Choroid plexus epithelial cell (primary cell): ENCODE measurements at regions not wholly inside any gene's neighbourhood (a gene's known extent, or its start where the extent isn't known, plus 50 kb on each side); places are given as distances from the start of the nearest gene placed in this dataset.
A peak's percentile ranks its signal among the peaks of the same experiment; 100 is the strongest.

ENCODE experiments used
- DNase-seq: peaks from one replicate; pipeline ENCODE4 v3.0.0-alpha.2; 2010; ENCODE audit warnings: low read depth
- H3K4me3 ChIP-seq: 2 replicates; pipeline ENCODE4 v1.5.1; 2011; ENCODE audit warnings: low read depth, mild to moderate bottlenecking, control low read depth, low read length, moderate library complexity
- TF ChIP-seq, protein P1 (sequence below): conservative IDR thresholded peaks from 2 replicates; pipeline ENCODE4 v1.5.1; 2011; ENCODE audit warnings: low read depth, mild to moderate bottlenecking, control low read depth, inconsistent platforms, low read length, moderate library complexity

DNA sequence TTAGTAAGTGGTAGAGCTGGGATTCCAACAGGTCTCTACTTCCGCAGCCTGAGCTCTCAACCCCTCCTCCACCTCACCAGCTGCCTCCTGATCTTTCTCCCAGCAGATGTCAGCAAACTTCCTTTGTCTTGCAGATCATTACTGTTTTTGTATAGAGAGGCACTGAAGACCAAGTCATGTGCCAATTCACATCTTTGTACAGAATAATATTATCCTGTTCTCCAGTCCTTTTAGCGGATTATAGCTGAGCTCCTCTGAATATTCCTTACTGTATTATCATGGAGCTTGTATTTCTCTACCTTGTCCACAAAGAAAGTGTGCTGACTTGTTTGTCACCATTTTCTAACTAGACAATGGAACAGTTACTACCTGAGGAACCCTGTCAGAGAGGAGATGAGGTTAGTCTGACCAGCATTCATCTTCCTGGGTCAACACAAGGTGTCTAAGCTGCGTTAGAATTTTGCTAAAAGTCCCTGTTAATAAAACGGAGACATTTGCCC is 142.3 kb upstream of the ARHGAP5 start:
- TF ChIP-seq, protein P1, sequence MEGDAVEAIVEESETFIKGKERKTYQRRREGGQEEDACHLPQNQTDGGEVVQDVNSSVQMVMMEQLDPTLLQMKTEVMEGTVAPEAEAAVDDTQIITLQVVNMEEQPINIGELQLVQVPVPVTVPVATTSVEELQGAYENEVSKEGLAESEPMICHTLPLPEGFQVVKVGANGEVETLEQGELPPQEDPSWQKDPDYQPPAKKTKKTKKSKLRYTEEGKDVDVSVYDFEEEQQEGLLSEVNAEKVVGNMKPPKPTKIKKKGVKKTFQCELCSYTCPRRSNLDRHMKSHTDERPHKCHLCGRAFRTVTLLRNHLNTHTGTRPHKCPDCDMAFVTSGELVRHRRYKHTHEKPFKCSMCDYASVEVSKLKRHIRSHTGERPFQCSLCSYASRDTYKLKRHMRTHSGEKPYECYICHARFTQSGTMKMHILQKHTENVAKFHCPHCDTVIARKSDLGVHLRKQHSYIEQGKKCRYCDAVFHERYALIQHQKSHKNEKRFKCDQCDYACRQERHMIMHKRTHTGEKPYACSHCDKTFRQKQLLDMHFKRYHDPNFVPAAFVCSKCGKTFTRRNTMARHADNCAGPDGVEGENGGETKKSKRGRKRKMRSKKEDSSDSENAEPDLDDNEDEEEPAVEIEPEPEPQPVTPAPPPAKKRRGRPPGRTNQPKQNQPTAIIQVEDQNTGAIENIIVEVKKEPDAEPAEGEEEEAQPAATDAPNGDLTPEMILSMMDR = peak; percentile 84
- DNase-seq = peak; percentile 89

DNA sequence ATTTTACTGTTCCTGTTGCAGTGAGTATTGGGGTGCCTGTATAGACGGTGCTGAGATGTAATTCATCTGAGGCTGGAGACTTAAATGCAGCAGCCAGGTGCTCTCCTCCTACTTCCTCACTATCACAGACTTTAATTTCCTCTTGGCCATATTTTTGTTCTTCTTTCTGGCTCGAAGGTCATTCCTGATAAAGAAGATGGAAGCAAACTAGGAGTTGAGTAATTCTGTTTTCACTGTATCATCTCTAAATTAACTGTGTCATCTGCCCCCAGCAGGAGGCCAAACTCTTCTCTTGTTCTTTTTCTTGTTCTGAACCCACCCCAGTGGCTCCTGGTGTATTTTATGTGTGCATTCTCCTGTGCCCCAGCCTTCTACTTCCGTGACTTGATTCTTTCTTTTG is 141.7 kb upstream of the ARHGAP5 start:
- DNase-seq = peak; percentile 28
- TF ChIP-seq, protein P1 = no peak
- no peak overlapping the region for H3K4me3 ChIP-seq

More for the DNA sequence above, 142.3 kb upstream of the ARHGAP5 start:
- no peak overlapping the region for H3K4me3 ChIP-seq

DNA sequence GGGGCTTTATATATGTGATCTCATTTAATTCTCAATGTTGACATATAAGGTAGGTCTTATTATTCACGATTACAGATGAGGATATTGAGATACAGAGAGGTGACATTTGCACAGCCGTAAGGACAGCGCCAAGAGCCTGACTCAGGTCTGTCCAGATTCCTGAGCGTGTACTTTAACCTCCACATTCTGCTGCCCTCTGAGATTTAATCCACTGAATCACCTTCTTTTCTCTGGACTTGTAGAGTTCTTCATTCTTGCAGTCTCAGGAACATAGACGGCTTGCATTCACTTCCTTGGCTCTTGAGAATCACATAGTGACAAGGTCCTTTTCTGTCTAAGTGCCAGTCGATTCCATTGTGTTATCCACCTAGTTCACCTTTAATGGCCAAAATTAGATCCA is 141.0 kb upstream of the ARHGAP5 start:
- peak; percentile 52 for DNase-seq
- TF ChIP-seq, protein P1 = no peak
- no peak overlapping the region for H3K4me3 ChIP-seq

DNA sequence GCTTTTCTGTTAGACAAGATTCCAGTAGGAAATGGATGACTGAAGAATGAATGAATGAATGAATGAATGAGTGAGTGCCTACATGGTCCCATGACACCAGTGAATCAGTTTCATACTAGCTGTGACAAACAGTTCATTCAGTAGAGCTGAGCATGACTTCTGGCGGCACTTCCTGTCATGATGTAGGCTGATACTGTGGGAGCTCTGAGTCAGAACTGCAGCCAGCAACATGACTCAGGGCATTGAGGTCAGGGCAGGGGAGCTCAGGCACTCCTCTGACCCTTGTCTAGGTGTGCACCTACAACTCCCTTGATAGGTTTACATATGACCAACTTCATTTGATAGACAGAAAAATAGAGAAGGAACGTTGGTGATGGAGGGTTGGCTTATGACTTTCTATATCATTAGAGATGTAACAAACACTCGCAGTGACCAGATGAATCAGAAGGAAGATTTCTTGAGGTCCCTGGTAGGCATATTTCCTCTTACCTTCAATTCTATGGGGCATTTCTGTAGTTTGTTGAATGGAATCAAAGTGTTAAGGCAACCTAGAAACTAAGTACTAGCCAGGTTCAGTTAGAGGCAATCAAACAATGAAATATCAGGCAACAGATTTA is 139.3 kb upstream of the ARHGAP5 start:
- TF ChIP-seq, protein P1 = no peak
- no peak overlapping the region for H3K4me3 ChIP-seq
- peak; percentile 69 for DNase-seq

DNA sequence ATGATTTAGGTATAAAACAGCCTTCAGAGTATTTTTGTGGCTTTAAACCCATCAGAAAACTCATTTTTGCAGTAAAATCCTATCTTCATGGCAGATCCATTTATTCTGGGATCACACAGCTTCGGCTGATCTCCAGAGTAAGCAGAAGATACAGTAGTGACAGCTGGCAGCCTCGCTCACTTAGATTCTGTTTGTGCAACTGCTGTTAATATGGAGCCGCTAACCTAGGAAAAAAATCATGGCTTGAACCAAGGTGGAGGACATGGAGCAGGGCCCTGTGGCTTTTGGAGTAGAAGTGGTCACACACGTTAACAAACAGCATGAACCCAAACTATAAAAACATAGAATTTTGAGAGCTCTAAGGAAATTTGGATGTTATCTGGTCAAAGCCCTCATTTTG is 137.2 kb upstream of the ARHGAP5 start:
- TF ChIP-seq, protein P1 = no peak

DNA sequence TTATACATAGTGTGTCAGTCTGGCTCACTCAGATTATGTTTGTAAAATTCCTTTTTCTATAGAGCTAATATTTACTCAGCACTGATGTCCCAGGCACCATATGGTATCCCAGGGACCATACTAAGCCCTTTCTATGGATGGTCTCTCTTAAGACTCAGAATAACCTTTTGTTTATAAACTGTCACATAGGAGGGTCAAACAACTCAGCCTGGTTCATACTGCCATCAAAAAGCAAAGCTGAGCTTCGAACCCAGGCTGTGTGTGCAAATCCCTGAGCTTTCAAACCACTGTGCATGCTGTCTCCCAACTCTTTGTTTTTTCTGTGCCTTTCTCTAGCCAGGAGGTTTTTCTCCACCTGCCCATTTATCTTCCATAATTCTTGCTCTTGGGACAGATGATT is 135.6 kb upstream of the ARHGAP5 start:
- DNase-seq = no peak
- TF ChIP-seq, protein P1 = no peak
- H3K4me3 ChIP-seq = no peak overlapping the region

More for the DNA sequence above, 137.2 kb upstream of the ARHGAP5 start:
- DNase-seq = no peak
- H3K4me3 ChIP-seq = no peak overlapping the region

DNA sequence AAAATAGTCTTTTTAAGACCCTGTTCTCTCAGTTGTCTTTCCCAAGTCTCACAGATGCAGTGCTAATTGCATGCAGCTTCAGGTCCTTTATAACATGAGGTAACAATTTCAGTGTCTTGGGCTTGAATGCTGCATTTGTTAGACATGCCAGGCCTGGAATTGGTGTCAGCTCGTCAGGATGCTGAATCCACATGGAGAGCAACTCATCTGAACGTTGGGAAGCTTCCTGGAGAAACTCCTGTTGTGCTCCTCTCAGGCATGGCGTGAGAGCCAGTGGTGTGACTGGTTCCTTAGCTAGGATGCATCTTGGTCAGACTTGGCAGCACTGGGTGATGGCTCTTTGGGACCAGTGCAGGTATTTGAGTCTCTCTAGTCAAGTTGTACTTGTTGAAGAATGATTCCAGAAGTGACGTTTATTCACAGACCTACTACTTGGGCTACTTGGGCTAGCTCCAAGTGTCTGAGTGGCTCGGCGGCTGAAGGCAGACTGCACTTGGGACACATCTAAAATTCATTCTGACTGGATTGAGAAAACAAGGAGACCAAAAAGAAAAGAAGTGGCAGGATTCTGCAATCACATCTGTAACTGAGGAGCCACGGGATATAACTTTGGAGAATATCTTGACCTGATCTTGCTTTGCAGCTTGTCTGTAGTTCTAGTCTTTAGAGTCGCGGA is 134.8 kb upstream of the ARHGAP5 start:
- no peak for DNase-seq
- TF ChIP-seq, protein P1 = no peak

More for the DNA sequence above, 134.8 kb upstream of the ARHGAP5 start:
- H3K4me3 ChIP-seq = no peak overlapping the region
